Vagina (tissue), 2 donors: ENCODE measurements at regions not wholly inside any gene's neighbourhood (a gene's known extent, or its start where the extent isn't known, plus 50 kb on each side); places are given as distances from the start of the nearest gene placed in this dataset.

ENCODE experiments used
- POLR2A ChIP-seq, 2 donors: fragments of 450-650 bp; IDR thresholded peaks; one replicate each; pipeline ENCODE4 v1.6.1; 2017; ENCODE audit warnings: antibody characterized with exemption in 2 of 2, mild to moderate bottlenecking in 2 of 2, moderate library complexity in 2 of 2
- POLR2AphosphoS5 ChIP-seq, 2 donors: sonication (generic); formaldehyde crosslinking; IDR thresholded peaks; one replicate each; pipeline ENCODE4 v1.9.0; 2017; ENCODE audit warnings: antibody characterized with exemption in 2 of 2, mild to moderate bottlenecking in 2 of 2, low read depth in 1 of 2; ENCODE audit not compliant: insufficient read depth in 1 of 2
- TF ChIP-seq, protein P1 (sequence below), 3 experiments: fragments of 450-650 bp in 2 of 3; fragments of 200-600 bp in 1 of 3; sonication (generic) in 1 of 3; IDR thresholded peaks; one replicate each; pipeline ENCODE4 v1.5.1; 2017 to 2019; ENCODE audit warnings: antibody characterized with exemption in 3 of 3, mild to moderate bottlenecking in 2 of 3, moderate library complexity in 2 of 3

GRCh38 chr17:20825539-20825938 is 217.3 kb downstream of the USP22 start:
- TF ChIP-seq, protein P1, sequence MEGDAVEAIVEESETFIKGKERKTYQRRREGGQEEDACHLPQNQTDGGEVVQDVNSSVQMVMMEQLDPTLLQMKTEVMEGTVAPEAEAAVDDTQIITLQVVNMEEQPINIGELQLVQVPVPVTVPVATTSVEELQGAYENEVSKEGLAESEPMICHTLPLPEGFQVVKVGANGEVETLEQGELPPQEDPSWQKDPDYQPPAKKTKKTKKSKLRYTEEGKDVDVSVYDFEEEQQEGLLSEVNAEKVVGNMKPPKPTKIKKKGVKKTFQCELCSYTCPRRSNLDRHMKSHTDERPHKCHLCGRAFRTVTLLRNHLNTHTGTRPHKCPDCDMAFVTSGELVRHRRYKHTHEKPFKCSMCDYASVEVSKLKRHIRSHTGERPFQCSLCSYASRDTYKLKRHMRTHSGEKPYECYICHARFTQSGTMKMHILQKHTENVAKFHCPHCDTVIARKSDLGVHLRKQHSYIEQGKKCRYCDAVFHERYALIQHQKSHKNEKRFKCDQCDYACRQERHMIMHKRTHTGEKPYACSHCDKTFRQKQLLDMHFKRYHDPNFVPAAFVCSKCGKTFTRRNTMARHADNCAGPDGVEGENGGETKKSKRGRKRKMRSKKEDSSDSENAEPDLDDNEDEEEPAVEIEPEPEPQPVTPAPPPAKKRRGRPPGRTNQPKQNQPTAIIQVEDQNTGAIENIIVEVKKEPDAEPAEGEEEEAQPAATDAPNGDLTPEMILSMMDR (IDR thresholded peaks at IDR 0.05) = no peak
- TF ChIP-seq POLR2A (IDR thresholded peaks at IDR 0.05) (no peak), POLR2AphosphoS5 (IDR thresholded peaks at IDR 0.05; ENCODE audit: insufficient read depth in 1 of 2, low read depth in 1 of 2) (no peak)
